SK-N-MC (cell line): ENCODE measurements at regions not wholly inside any gene's neighbourhood (a gene's known extent, or its start where the extent isn't known, plus 50 kb on each side); places are given as distances from the start of the nearest gene placed in this dataset.

Experiments
- EZH2 ChIP-seq: fragments of 200-600 bp; sonication (generic); IDR thresholded peaks from one replicate; pipeline ENCODE4 v1.6.1; 2017; ENCODE audit warnings: antibody characterized with exemption
- FOXP2 ChIP-seq: optimal IDR thresholded peaks from 2 replicates; pipeline ENCODE3; 2011; ENCODE audit warnings: mild to moderate bottlenecking, moderate library complexity; ENCODE audit not compliant: insufficient read depth; ENCODE audit errors: extremely low read length, control extremely low read depth
- POLR2AphosphoS5 ChIP-seq: IDR thresholded peaks from 2 replicates; pipeline ENCODE4 v1.6.1; 2012; ENCODE audit warnings: mild to moderate bottlenecking, low read depth, low read length, borderline replicate concordance

DNA sequence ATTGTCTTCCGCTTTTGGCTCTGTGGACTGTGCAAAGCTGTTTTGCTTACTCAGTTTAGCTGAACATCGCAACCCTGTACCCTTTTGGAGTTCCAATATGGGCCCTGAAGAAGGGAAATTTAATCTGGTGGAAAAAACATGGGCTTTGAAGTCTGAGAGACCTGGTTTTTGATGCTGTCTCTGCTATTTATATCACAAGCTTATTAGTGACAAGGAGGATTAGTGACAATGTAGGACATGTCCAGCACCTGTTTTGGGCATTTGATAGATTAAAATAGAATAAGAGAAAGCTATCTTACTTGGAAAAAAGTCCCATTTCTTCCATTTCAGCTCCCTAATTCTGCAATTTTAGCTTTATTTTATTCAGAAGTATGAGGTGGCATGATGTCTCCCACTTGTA lies 417.3 kb downstream of the SPRY1 start:
- no peak for TF ChIP-seq POLR2AphosphoS5
- TF ChIP-seq EZH2, result no peak
- no peak for TF ChIP-seq FOXP2
